GM18951 (cell line): ENCODE measurements at regions not wholly inside any gene's neighbourhood (a gene's known extent, or its start where the extent isn't known, plus 50 kb on each side); places are given as distances from the start of the nearest gene placed in this dataset.

ENCODE experiments used
- POLR2A ChIP-seq: IDR thresholded peaks from 4 replicates; pipeline ENCODE4 v1.6.1; 2011; ENCODE audit warnings: mild to moderate bottlenecking; ENCODE audit not compliant: insufficient read length, insufficient read depth; ENCODE audit errors: extremely low read depth
- in situ Hi-C: fragments of 300-500 bp; cut with MboI; formaldehyde crosslinking; loops from one replicate; pipeline ENCODE4 v1.12.0; 2022; ENCODE audit warnings: low sequenced_read_pairs, mixed read lengths, inconsistent platforms; ENCODE audit not compliant: unreplicated experiment

DNA sequence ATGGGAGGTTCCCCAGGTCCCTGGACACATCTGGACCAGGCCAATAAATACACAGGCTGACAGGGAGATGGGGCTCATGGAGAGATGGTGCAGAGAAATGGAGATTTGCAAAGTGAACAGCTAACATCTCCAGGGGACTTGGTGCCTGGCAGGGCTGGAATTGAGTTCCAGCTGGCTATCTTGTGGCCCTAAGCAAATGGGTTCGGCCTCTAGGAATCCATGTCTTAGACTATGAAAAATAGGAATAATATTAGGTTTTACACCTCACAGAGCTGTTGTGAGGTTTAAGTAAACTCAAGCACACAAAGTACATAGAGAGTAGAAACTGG lies 82.9 kb upstream of the SPATA12 start:
- in situ Hi-C loops: no loop called here

DNA sequence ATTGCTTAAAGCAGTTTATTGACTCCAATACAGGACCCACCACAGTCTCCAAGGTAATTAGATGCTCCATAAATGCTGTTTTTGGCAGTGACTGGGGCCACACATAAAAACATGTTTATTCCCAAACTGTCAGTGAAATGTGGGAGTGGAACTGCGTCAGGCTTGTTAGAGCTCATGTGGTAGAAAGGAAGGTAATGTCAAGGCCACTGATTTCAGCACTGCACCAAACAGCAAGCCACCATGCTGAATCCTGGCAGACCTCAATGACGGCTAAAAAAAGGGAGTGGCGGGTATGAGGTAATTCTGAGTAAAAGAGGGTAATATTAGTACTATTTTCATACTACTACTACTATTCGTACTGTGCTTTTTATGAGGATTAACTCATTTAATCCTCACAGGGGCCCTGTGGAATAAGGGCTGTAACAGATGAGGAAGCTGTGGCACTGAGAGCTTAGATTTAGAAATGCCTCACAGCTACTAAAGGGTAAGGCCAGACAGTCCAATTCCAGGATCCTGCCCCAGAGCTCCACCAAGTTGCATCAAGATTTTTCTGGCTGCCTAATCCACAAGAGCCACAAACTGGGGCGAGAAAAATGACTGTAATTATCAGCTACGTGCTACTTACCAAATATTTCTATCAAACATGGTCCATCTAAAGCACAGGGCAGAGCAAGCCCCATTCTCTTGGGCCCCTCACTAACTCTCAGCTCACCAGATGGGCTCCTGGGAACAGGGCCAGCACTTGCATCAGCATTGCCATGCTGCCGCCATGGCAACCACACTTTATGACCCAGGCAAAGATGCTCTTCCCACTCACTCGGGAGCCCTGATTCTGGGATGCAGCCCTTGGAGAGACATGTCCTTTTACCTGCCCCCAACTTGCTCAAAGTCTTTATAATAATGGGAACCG lies 83.6 kb upstream of the SPATA12 start:
- TF ChIP-seq POLR2A: no peak
- in situ Hi-C loops: no loop called here

More for the DNA sequence above, 82.9 kb upstream of the SPATA12 start:
- no peak for TF ChIP-seq POLR2A

DNA sequence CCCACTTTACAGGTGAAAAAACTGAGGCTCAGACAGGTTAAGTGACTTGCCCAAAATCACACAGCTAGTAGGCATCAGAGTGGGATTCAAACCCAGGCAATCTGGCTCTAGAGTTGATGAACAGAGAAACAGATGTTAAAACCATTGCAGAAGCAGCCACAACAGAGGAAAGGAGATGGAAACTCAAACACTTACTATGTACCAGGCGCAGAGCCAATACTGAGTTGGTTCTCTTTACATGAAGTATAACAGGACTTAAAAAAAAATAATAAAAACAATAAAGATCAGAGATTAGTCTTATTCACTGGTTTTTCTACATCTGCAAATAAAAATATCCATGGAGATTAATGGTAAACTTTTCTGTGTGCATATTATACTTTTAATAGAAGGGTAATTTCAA lies 84.9 kb upstream of the SPATA12 start:
- TF ChIP-seq POLR2A: no peak
- in situ Hi-C loops: no loop called here

DNA sequence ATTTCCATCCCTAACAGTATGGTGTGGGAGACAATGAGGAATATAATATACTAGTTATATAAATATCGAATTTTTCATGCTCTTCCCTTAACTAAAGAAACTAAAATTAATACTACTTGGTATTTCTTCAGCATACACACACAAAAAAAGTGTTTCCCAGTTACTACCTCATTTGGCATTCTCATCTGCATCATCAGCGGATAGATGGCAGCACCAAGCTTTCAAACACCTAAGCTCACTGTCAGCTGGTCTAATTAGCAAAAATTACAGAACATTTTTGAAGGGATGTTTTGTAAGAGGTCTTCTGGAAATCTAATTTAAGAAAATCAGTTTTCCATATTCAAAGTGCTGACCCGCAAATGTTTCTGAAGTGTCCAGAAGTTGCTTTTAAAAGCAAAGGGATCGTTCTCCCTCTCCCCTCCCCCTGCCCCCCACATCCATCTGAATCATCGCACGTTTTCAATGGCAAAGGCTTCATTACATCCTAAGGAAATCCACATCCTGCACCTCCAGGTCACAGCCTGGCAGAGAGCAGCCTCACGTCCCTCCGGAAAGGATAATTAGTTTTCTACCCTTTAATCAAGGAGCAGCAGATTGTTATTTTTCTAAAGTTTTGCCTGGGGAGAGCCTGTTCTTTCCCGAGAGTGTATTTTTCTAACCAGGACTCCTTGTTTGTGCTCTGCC lies 86.1 kb upstream of the SPATA12 start:
- in situ Hi-C loops: no loop called here
- TF ChIP-seq POLR2A: no peak

- no peak for TF ChIP-seq POLR2A
- in situ Hi-C loops: no loop called here
Observed at GRCh38 chr3:56971816-56972215, 88.6 kb upstream of the SPATA12 start.

DNA sequence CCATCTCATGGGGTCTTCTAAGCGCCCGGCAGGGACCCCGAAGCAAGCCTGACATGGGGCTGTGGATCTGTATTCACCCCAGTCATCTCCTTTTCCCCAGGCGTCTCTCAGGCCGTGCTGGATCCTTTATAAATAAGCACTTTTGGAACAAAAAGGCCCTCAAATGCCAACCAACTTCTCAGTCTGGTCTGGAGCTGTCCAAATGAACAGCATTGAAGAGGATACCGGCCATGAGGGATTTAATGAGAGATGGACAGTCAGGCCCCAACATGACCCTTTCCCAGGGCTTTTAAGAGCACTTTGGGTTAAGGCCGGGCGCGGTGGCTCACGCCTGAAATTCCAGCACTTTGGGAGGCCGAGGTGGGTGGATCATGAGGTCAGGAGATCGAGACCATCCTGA lies 89.2 kb upstream of the SPATA12 start:
- in situ Hi-C loops: no loop called here

GRCh38 chr3:56970461-56970879 lies 90.0 kb upstream of the SPATA12 start:
- in situ Hi-C loops: no loop called here
- no peak for TF ChIP-seq POLR2A

More for the DNA sequence above, 89.2 kb upstream of the SPATA12 start:
- no peak for TF ChIP-seq POLR2A

DNA sequence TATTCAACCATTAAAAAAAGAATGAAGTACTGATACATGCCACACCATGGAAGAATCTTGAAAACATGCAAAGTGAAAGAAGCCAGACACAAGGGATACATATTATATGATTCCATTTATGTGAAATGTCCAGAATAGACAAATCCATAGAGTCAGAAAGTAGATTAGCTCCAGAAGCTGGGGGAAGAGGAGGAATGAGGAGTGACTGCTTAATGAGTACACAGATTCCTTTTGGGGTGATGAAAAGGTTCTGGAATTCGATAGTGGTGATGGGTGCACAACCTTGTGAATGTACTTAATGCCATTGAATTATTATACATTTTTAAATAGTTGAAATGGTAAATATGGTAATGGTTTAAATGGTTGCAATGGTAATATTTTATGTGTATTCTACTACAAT lies 90.6 kb upstream of the SPATA12 start:
- in situ Hi-C loops: no loop called here
- no peak for TF ChIP-seq POLR2A

DNA sequence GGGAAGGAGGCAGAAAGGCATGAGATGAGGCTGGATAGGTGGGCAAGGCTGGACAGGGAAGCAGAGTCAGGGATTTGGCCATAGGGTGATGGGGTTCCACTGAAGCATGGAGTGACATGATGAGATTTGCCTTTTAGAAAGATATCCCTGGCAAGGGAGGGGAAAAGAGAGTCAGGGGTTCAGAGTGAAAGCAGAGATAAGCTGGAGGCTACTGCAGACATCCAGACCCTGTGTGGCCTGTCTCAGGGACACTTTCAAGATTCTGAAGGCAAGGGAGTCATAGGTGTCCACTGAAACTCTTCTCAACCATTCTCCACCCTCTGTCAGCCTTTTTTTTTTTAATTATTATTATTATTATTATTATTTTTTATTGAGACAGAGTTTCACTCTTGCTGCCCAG lies 94.0 kb upstream of the SPATA12 start:
- TF ChIP-seq POLR2A: no peak
- in situ Hi-C loops: no loop called here

GRCh38 chr3:56966104-56966503 lies 94.4 kb upstream of the SPATA12 start:
- in situ Hi-C loops: no loop called here
- no peak for TF ChIP-seq POLR2A

- in situ Hi-C loops: no loop called here
- no peak for TF ChIP-seq POLR2A
Observed at GRCh38 chr3:56962922-56963321, 97.5 kb upstream of the SPATA12 start.

- in situ Hi-C loops: no loop called here
- TF ChIP-seq POLR2A: no peak
Observed at GRCh38 chr3:56962206-56962605, 98.3 kb upstream of the SPATA12 start.

DNA sequence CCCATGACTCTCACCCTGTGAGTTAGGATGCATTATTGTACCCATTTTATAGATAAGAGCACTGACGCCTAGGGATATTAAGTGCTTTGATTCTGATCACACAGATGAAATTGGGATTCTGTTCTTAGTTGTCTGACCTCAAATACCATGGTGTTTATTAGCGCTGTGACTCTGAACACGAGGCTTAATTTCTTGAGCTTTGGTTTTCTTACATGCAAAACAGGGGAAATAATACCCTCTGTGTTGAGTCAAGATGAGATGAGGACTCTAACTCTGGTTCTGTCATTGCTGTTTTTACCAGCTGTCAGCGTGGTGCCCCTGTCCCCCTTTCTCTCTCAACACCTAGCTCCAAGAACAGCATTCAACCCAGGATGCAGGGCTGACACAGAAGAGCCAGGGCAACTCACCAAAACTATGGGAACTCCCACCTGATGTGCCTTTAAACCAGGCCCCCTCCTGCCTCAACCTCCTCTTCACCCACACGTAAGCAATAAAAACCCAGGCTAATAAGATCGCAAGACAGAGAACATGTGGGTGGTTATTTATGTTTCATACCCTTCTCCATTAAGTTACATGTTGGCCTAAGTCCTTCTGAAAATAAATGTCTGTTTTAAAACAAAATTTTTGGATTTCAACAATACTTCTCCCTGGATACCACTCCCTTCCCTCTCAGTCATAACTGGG lies 100.1 kb upstream of the SPATA12 start:
- in situ Hi-C loops: no loop called here

More for the DNA sequence above, 100.1 kb upstream of the SPATA12 start:
- TF ChIP-seq POLR2A: no peak
